ENCODE measurements at regions not wholly inside any gene's neighbourhood (a gene's known extent, or its start where the extent isn't known, plus 50 kb on each side); places are given as distances from the start of the nearest gene placed in this dataset.
"Not testable (repeated sequence)": the region's sequence is repeated elsewhere in the genome, so short reads cannot be mapped to it uniquely, and the experiment has no call there.

- not testable (repeated sequence) for TF ChIP-seq POLR2A, CTCF (IDR thresholded peaks at IDR 0.05)
Observed at GRCh38 chr3:104043001-104043543, 1323.6 kb upstream of the ALCAM start.
